ENCODE measurements at regions not wholly inside any gene's neighbourhood (a gene's known extent, or its start where the extent isn't known, plus 50 kb on each side); places are given as distances from the start of the nearest gene placed in this dataset.
A peak's percentile ranks its signal among the peaks of the same experiment; 100 is the strongest.

- Histone ChIP-seq H3K27ac (ENCODE audit: extremely low read depth, low read depth, low read length) (no peak overlapping the region), H3K36me3 (ENCODE audit: control insufficient read depth, insufficient read depth, low read length) (no peaks in the 10 kb centered on the region), H3K4me2 (ENCODE audit: insufficient read depth, low read length) (no peak overlapping the region), H2AFZ (ENCODE audit: low read depth, low read length) (no peak overlapping the region), H3K79me2 (ENCODE audit: control insufficient read depth, insufficient read depth, low read length) (no peaks in the 10 kb centered on the region), H3K9me1 (ENCODE audit: control insufficient read depth, insufficient read depth, low read length) (no peaks in the 10 kb centered on the region), H3K27me3 (ENCODE audit: control insufficient read depth in 2 of 2, insufficient read depth in 2 of 2, low read length in 2 of 2) (no peaks in the 10 kb centered on the region), H3K4me3 (no peak overlapping the region), H3K4me1 (replicated peaks in 1 of 2; ENCODE audit: control insufficient read depth in 2 of 2, insufficient read depth in 2 of 2, low read length in 2 of 2) (no peaks in the 10 kb centered on the region), H3K9me3 (replicated peaks; ENCODE audit: control insufficient read depth, insufficient read depth, low read depth, low read length) (no peaks in the 10 kb centered on the region; the same call in 1 of the 2 replicates), H4K20me1 (replicated peaks; ENCODE audit: control insufficient read depth, insufficient read depth, low read length) (no peaks in the 10 kb centered on the region), H3K9ac (ENCODE audit: insufficient read depth in 1 of 2, low read depth in 2 of 2, low read length in 2 of 2) (no peak overlapping the region)
- TF ChIP-seq ATF1 (CRISPR knock-in tag; IDR thresholded peaks at IDR 0.05) (no peak), ATF1 (tag; IDR thresholded peaks at IDR 0.05) (0 out of 2 replicates have a peak, but pooled peaks have one; percentile 40), MYBL2 (IDR thresholded peaks at IDR 0.05; ENCODE audit: low read depth) (no peak), MYBL2 (CRISPR knock-in tag; IDR thresholded peaks at IDR 0.05; ENCODE audit: borderline replicate concordance) (no peak), JUND (IDR thresholded peaks at IDR 0.05; ENCODE audit: borderline replicate concordance, low read depth, low read length) (no peak), JUND (tag; IDR thresholded peaks at IDR 0.05; ENCODE audit: borderline replicate concordance, low read depth, low read length) (peak; percentile 42; the same call in 1 of the 3 replicates), JUNB (CRISPR knock-in tag; conservative IDR thresholded peaks at IDR 0.05) (peak; percentile 80), ATF3 (IDR thresholded peaks at IDR 0.05) (peak; percentile 61; the same call in 1 of the 2 replicates), ATF3 (CRISPR knock-in tag; conservative IDR thresholded peaks at IDR 0.05) (no peak), MEIS2 (IDR thresholded peaks at IDR 0.05; ENCODE audit: partially characterized antibody) (no peak), ATF7 (IDR thresholded peaks at IDR 0.05) (0 out of 2 replicates have a peak, but pooled peaks have one; percentile 24)
- no peak for FAIRE-seq
- WGBS (ENCODE audit: insufficient coverage, low coverage, missing lambda C conversion rate), result 3% methylated on average over 2 of the region's 2 CpGs
- in situ Hi-C loops (cut with MboI), result no loop called here
- no TSS peak for BruUV-seq (replicated peaks)
- intact Hi-C loops (cut with micrococcal nuclease), result no loop called here
- no peak for ATAC-seq
- ChIA-PET CTCF (ENCODE audit: low intra/inter-chr PET ratio) (no interaction called here), POLR2A (no interaction called here)
- DNase-seq (ENCODE audit: extremely low read depth in 1 of 4, low spot score in 3 of 4), result no peak
These were observed 71.2 kb upstream of the FSIP2 start for GRCh38 chr2:185667452-185667851.
